ENCODE measurements at regions not wholly inside any gene's neighbourhood (a gene's known extent, or its start where the extent isn't known, plus 50 kb on each side); places are given as distances from the start of the nearest gene placed in this dataset.
A peak's percentile ranks its signal among the peaks of the same experiment; 100 is the strongest.

- Histone ChIP-seq H3K9me3 (no peaks in the 10 kb centered on the region), H3K36me3 (no peaks in the 10 kb centered on the region), H3K27me3 (no peaks in the 10 kb centered on the region), H3K4me3 (peak overlapping the region; percentile 38 to 57 (median 48)), H3K27ac (peak overlapping the region; percentile 84 to 92 (median 88)), H3K4me1 (peaks cover 47 to 53% of the 10 kb centered on the region in 2 donors)
- intact Hi-C loops (cut with DNase I; ENCODE audit: low total_unique reads) = loop anchor here (1.0 to 5.0 kb wide), 6 partner anchors 64 to 459 kb away; no protein-coding TSS in a partner anchor
- DNase-seq (peak; percentile 75 to 88), ATAC-seq (peak; percentile 62 to 67)
- in situ Hi-C loops (cut with MboI; ENCODE audit: low sequenced_read_pairs in 4 of 4) = loop anchor here in 3 of 4 donors (10.0 to 25.0 kb wide), 2 partner anchors 296 to 304 kb away; no protein-coding TSS in a partner anchor
- TF ChIP-seq POLR2A (IDR thresholded peaks at IDR 0.05) = no peak
- no peak for TF ChIP-seq CTCF (IDR thresholded peaks at IDR 0.05 in 4 of 5, conservative IDR thresholded peaks at IDR 0.05 in 1 of 5)
Observed at GRCh38 chr3:177358091-177358976, 161.1 kb upstream of the TBL1XR1 start.

GRCh38 chr3:177358977-177359592 is 161.8 kb upstream of the TBL1XR1 start:
- Histone ChIP-seq H3K27ac (peak overlapping the region; percentile 84 to 92 (median 88)), H3K36me3 (no peaks in the 10 kb centered on the region), H3K9me3 (no peaks in the 10 kb centered on the region), H3K4me3 (peak overlapping the region; percentile 47 to 57 (median 52)), H3K4me1 (peaks cover 47 to 53% of the 10 kb centered on the region in 2 donors), H3K27me3 (no peaks in the 10 kb centered on the region)
- in situ Hi-C loops (cut with MboI; ENCODE audit: low sequenced_read_pairs in 4 of 4) = loop anchor here in 3 of 4 donors (10.0 to 25.0 kb wide), 2 partner anchors 297 to 304 kb away; no protein-coding TSS in a partner anchor
- ATAC-seq (peak; percentile 32 to 34), DNase-seq (peak in 1 of 2 donors; percentile 44)
- TF ChIP-seq CTCF (IDR thresholded peaks at IDR 0.05 in 4 of 5, conservative IDR thresholded peaks at IDR 0.05 in 1 of 5) = no peak
- TF ChIP-seq POLR2A (IDR thresholded peaks at IDR 0.05) = no peak
- intact Hi-C loops (cut with DNase I; ENCODE audit: low total_unique reads) = loop anchor here (1.0 to 5.0 kb wide), 7 partner anchors 65 to 458 kb away; partner anchors contain the start of gene TBL1XR1

GRCh38 chr3:177359593-177360357 is 162.5 kb upstream of the TBL1XR1 start:
- intact Hi-C loops (cut with DNase I; ENCODE audit: low total_unique reads) (loop anchor here (1.0 to 5.0 kb wide), 10 partner anchors 14 to 458 kb away; partner anchors contain the start of gene TBL1XR1), in situ Hi-C loops (cut with MboI; ENCODE audit: low sequenced_read_pairs in 4 of 4) (loop anchor here (5.0 to 25.0 kb wide), 4 partner anchors 162 to 305 kb away; partner anchors contain the start of gene TBL1XR1 (in 4 of the 4))
- Histone ChIP-seq H3K4me3 (peak overlapping the region; percentile 47 to 57 (median 52)), H3K36me3 (no peaks in the 10 kb centered on the region), H3K4me1 (peaks cover 47 to 53% of the 10 kb centered on the region in 2 donors), H3K9me3 (no peaks in the 10 kb centered on the region), H3K27ac (peak overlapping the region; percentile 84 to 92 (median 88)), H3K27me3 (no peaks in the 10 kb centered on the region)
- ATAC-seq = peak; percentile 87 to 90
- TF ChIP-seq POLR2A (IDR thresholded peaks at IDR 0.05) (peak; percentile 43 to 83), CTCF (IDR thresholded peaks at IDR 0.05 in 4 of 5, conservative IDR thresholded peaks at IDR 0.05 in 1 of 5) (peak in 2 of 5 experiments; percentile 24 to 43)
- DNase-seq = peak; percentile 91 to 94
